Lower lobe of right lung (tissue), 2 donors: ENCODE measurements at regions not wholly inside any gene's neighbourhood (a gene's known extent, or its start where the extent isn't known, plus 50 kb on each side); places are given as distances from the start of the nearest gene placed in this dataset.

Source experiments
- ATAC-seq, 2 donors: fragments of 200-7000 bp; cut with Tn5 transposase; one replicate each; pipeline ENCODE4 v1.9.1; 2020 to 2022; ENCODE audit warnings: mild to moderate bottlenecking in 2 of 2, moderate library complexity in 2 of 2
- DNase-seq: peaks from one replicate; pipeline ENCODE4 v3.0.0-alpha.2; 2020
- H3K27ac ChIP-seq: fragments of 200-600 bp; one replicate; pipeline ENCODE4 v1.8.0; 2022
- H3K27me3 ChIP-seq: fragments of 200-600 bp; one replicate; pipeline ENCODE4 v1.8.0; 2022; ENCODE audit warnings: low read depth
- H3K36me3 ChIP-seq: fragments of 200-600 bp; one replicate; pipeline ENCODE4 v1.8.0; 2022; ENCODE audit warnings: mild to moderate bottlenecking
- H3K4me1 ChIP-seq: fragments of 200-600 bp; one replicate; pipeline ENCODE4 v1.8.0; 2022
- H3K4me3 ChIP-seq: fragments of 200-600 bp; one replicate; pipeline ENCODE4 v1.8.0; 2022; ENCODE audit warnings: mild to moderate bottlenecking
- H3K9me3 ChIP-seq: fragments of 200-600 bp; one replicate; pipeline ENCODE4 v1.8.0; 2022
- intact Hi-C: fragments of 100-400 bp; cut with DNase I; formaldehyde crosslinking; loops from one replicate; pipeline ENCODE4 v1.11.0; 2022
- TF ChIP-seq, protein P1 (sequence below): fragments of 200-600 bp; IDR thresholded peaks from one replicate; pipeline ENCODE4 v1.8.0; 2022; ENCODE audit warnings: antibody characterized with exemption, mild to moderate bottlenecking
- donor health status: DM: no; HTN: yes; CAD: no; lungs with severe emphysema.

DNA sequence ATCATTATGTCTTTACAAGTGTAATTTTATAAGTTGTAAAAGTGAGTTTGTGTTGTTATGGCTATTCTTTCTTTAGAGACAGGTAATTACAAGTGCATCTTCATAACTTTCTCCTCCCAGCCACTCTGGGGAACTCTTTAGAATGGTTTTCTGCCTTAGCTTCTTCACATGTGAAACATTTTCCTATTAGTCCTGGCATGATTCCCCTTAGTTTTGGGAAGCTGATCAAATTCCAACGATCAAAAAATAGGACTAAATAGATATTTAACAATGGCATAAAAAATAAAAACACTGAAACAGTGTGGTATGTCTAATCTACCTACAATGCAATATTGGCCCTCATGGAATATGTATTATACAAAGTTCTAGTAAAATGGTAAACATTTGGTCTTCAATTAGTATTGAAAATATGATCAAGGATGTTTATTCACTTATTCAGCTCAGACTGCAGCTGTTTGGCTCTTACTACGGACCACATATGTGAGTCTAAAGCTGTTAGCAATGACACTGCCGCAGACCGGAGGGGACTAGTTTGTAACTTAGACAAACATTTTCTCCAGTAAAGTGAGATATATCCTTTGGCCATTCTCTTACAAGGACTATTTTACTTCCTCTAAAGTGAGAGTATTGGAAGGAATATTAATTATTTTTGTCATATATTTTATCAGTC, 890.8 kb upstream of the USP15 start:
- H3K9me3 ChIP-seq, result no peaks in the 10 kb centered on the region
- intact Hi-C loops, result no loop called here
- no peaks in the 10 kb centered on the region for H3K27me3 ChIP-seq
- ATAC-seq (no peak), DNase-seq (no peak)
- TF ChIP-seq, protein P1, sequence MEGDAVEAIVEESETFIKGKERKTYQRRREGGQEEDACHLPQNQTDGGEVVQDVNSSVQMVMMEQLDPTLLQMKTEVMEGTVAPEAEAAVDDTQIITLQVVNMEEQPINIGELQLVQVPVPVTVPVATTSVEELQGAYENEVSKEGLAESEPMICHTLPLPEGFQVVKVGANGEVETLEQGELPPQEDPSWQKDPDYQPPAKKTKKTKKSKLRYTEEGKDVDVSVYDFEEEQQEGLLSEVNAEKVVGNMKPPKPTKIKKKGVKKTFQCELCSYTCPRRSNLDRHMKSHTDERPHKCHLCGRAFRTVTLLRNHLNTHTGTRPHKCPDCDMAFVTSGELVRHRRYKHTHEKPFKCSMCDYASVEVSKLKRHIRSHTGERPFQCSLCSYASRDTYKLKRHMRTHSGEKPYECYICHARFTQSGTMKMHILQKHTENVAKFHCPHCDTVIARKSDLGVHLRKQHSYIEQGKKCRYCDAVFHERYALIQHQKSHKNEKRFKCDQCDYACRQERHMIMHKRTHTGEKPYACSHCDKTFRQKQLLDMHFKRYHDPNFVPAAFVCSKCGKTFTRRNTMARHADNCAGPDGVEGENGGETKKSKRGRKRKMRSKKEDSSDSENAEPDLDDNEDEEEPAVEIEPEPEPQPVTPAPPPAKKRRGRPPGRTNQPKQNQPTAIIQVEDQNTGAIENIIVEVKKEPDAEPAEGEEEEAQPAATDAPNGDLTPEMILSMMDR, result no peak
- H3K36me3 ChIP-seq, result no peaks in the 10 kb centered on the region
- no peak overlapping the region for H3K27ac ChIP-seq
- H3K4me3 ChIP-seq, result no peak overlapping the region
- H3K4me1 ChIP-seq, result no peaks in the 10 kb centered on the region

GRCh38 chr12:61384511-61384910, 875.7 kb upstream of the USP15 start:
- no peak overlapping the region for H3K27ac ChIP-seq
- H3K4me3 ChIP-seq, result no peak overlapping the region
- intact Hi-C loops, result no loop called here
- no peaks in the 10 kb centered on the region for H3K4me1 ChIP-seq
- ATAC-seq, result no peak
- TF ChIP-seq, protein P1, result no peak
- DNase-seq, result no peak
- no peaks in the 10 kb centered on the region for H3K27me3 ChIP-seq
- H3K36me3 ChIP-seq, result no peaks in the 10 kb centered on the region
- no peaks in the 10 kb centered on the region for H3K9me3 ChIP-seq

- Histone ChIP-seq H3K36me3 (no peaks in the 10 kb centered on the region), H3K4me3 (no peak overlapping the region), H3K9me3 (no peaks in the 10 kb centered on the region), H3K27ac (no peak overlapping the region), H3K27me3 (no peaks in the 10 kb centered on the region), H3K4me1 (no peaks in the 10 kb centered on the region)
- no peak for ATAC-seq
- TF ChIP-seq, protein P1, result no peak
- no peak for DNase-seq
- intact Hi-C loops, result no loop called here
Measured at GRCh38 chr12:61385771-61386170, 874.4 kb upstream of the USP15 start.

GRCh38 chr12:61397668-61398067, 862.5 kb upstream of the USP15 start:
- DNase-seq (no peak), ATAC-seq (no peak)
- TF ChIP-seq, protein P1, result no peak
- Histone ChIP-seq H3K4me3 (no peak overlapping the region), H3K27ac (no peak overlapping the region), H3K4me1 (no peaks in the 10 kb centered on the region), H3K27me3 (no peaks in the 10 kb centered on the region), H3K9me3 (no peaks in the 10 kb centered on the region), H3K36me3 (no peaks in the 10 kb centered on the region)
- intact Hi-C loops, result no loop called here

GRCh38 chr12:61412201-61412600, 848.0 kb upstream of the USP15 start:
- TF ChIP-seq, protein P1, result no peak
- Histone ChIP-seq H3K27ac (no peak overlapping the region), H3K9me3 (no peaks in the 10 kb centered on the region), H3K4me1 (no peaks in the 10 kb centered on the region), H3K36me3 (no peaks in the 10 kb centered on the region), H3K4me3 (no peak overlapping the region), H3K27me3 (no peaks in the 10 kb centered on the region)
- ATAC-seq (no peak), DNase-seq (no peak)
- intact Hi-C loops, result no loop called here
